ENCODE measurements at regions not wholly inside any gene's neighbourhood (a gene's known extent, or its start where the extent isn't known, plus 50 kb on each side); places are given as distances from the start of the nearest gene placed in this dataset.

DNA sequence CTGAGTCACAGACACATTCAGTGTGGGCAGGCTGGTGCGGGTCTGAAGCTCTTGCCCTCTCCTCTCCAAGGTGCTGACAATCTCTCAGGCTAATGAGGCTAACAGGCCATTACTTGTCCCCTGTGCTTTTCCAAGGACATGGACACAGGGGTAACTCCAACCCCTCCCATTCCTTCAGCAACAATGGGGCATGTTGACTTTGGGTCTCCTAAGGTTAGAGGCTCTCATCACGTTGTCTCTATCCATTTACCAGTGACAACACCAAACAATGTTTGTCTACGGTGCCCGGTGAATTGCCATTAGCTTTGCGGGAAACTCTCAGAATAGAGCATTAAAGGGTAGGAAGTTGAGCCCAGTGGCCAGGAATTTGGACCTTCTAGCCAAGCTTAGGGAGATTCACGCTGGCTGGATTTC is 101.6 kb upstream of the TNS3 start:
- whole genome bisulfite sequencing, 4 donors: 91 to 95% (median 92%) methylated on average over 6 of the region's 6 CpGs

DNA sequence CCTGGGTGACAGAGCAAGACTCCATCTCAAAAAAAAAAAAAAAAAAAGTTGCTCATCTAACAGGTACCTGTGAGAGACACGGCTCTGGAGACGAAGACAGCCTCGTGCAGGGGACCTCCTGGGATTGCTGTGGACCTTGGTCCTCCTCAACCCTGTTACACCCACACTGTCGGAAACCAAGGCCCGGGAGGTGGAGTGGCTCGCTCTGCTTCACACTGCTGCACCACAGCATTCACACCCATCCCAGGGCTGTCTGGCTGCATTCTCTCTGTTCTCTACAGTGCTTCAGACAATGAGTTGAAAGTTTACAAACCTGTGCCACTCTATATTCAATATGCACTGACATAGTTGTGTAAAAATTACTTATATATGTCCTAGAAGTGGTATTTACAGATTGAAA is 101.0 kb upstream of the TNS3 start:
- Histone ChIP-seq H3K9me3 (no peaks in the 10 kb centered on the region), H3K4me3 (no peak overlapping the region), H3K27me3 (no peaks in the 10 kb centered on the region), H3K27ac (no peak overlapping the region), H3K36me3 (no peaks in the 10 kb centered on the region), H3K4me1 (peaks cover 0 to 9% (median 0%) of the 10 kb centered on the region in 12 donors)
- intact Hi-C loops (cut with DNase I): no loop called here
- ATAC-seq (no peak), DNase-seq (no peak)
- no peak for TF ChIP-seq POLR2A (IDR thresholded peaks at IDR 0.05)
- TF ChIP-seq, protein P1, sequence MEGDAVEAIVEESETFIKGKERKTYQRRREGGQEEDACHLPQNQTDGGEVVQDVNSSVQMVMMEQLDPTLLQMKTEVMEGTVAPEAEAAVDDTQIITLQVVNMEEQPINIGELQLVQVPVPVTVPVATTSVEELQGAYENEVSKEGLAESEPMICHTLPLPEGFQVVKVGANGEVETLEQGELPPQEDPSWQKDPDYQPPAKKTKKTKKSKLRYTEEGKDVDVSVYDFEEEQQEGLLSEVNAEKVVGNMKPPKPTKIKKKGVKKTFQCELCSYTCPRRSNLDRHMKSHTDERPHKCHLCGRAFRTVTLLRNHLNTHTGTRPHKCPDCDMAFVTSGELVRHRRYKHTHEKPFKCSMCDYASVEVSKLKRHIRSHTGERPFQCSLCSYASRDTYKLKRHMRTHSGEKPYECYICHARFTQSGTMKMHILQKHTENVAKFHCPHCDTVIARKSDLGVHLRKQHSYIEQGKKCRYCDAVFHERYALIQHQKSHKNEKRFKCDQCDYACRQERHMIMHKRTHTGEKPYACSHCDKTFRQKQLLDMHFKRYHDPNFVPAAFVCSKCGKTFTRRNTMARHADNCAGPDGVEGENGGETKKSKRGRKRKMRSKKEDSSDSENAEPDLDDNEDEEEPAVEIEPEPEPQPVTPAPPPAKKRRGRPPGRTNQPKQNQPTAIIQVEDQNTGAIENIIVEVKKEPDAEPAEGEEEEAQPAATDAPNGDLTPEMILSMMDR (IDR thresholded peaks at IDR 0.05): no peak
- 88 to 97% (median 94%) methylated on average over 6 of the region's 6 CpGs for WGBS, 4 donors

More for the DNA sequence above, 101.6 kb upstream of the TNS3 start:
- no peak overlapping the region for H3K4me3 ChIP-seq
- intact Hi-C loops (cut with DNase I): no loop called here
- H3K36me3 ChIP-seq: no peaks in the 10 kb centered on the region
- no peak overlapping the region for H3K27ac ChIP-seq
- no peaks in the 10 kb centered on the region for H3K27me3 ChIP-seq
- no peak for DNase-seq
- H3K4me1 ChIP-seq: peaks cover 0 to 3% (median 0%) of the 10 kb centered on the region in 12 donors
- TF ChIP-seq, protein P1 (IDR thresholded peaks at IDR 0.05): no peak
- TF ChIP-seq POLR2A (IDR thresholded peaks at IDR 0.05): no peak
- ATAC-seq: no peak
- H3K9me3 ChIP-seq: no peaks in the 10 kb centered on the region

DNA sequence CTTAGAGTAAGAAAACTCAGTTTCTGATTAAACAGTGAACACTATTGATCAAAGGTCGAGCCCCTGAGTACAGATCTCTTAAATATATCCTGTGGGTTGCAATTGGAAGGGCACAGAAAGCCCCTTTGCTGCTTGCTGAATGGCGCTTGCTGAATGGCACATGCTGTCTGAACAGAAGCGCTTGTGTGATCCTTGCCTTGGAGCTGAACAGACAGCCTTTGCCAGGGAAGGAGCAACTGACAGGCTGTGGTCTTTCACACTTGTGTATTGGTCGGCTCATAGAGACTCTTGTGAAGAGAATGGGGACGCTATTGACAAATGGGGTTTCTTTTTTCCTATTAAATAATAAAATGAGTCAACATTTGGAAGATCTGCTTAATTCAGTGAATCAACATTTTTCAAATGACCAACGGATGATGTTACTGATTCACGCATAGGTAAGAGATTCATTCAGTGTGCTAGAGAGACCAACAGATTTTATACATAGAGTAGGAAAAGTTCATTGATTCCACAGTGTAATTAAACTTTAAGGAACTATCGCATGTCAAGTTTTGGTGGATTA is 99.4 kb upstream of the TNS3 start:
- ATAC-seq: no peak
- DNase-seq: no peak
- Histone ChIP-seq H3K4me3 (no peak overlapping the region), H3K9me3 (peaks cover 0 to 6% (median 0%) of the 10 kb centered on the region in 12 donors), H3K36me3 (no peaks in the 10 kb centered on the region), H3K27me3 (no peaks in the 10 kb centered on the region), H3K27ac (no peak overlapping the region), H3K4me1 (peaks cover 0 to 17% (median 0%) of the 10 kb centered on the region in 12 donors)
- intact Hi-C loops (cut with DNase I): no loop called here
- 93 to 95% (median 94%) methylated on average over 8 of the region's 8 CpGs for WGBS, 4 donors
- TF ChIP-seq, protein P1 (IDR thresholded peaks at IDR 0.05): no peak
- no peak for TF ChIP-seq POLR2A (IDR thresholded peaks at IDR 0.05)

DNA sequence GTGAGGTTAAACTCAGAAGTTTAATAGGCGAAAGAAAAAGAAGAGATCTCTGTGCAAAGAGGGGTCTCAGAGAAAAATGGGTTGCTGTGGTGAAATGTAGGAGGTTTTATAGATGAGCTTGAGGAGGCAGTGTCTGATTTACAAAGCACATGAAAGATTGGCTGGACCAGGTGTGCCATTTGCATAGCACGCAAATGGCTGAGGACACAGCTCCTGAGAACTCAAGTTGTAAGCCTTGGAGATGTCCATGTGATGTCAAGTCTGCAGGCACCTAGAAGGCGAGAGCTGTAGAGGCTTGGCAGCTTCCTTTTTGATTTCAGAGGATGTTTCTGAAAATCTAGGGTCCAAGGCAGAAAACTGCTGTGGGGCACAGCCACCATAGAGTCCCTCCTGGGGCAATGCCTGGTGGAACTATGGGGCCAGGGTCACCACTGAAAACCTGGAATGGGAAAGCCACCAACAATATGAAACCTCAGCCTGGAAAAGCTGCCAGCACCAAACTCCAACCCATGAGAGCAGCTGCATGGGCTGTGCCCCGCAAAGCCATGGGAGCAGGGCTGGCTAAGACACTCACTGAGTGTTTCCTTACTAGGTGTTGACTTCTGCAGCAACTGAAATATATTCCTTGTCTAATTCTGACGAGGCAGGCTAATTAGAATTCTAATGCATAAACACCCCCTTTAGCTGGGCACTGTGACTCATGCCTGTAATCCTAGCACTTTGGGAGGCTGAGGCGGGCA is 96.9 kb upstream of the TNS3 start:
- no peak overlapping the region for H3K27ac ChIP-seq
- H3K36me3 ChIP-seq: no peaks in the 10 kb centered on the region
- H3K27me3 ChIP-seq: no peaks in the 10 kb centered on the region
- WGBS, 4 donors: 96 to 99% (median 98%) methylated on average over 5 to 6 of the region's 6 CpGs
- peaks cover 0 to 17% (median 0%) of the 10 kb centered on the region in 12 donors for H3K4me1 ChIP-seq
- H3K4me3 ChIP-seq: no peak overlapping the region
- no peak for ATAC-seq
- intact Hi-C loops (cut with DNase I): no loop called here
- TF ChIP-seq, protein P1 (IDR thresholded peaks at IDR 0.05): no peak
- no peak for TF ChIP-seq POLR2A (IDR thresholded peaks at IDR 0.05)
- no peak for DNase-seq
- H3K9me3 ChIP-seq: peaks cover 0 to 6% (median 0%) of the 10 kb centered on the region in 12 donors
